ENCODE measurements at regions not wholly inside any gene's neighbourhood (a gene's known extent, or its start where the extent isn't known, plus 50 kb on each side); places are given as distances from the start of the nearest gene placed in this dataset.

DNA sequence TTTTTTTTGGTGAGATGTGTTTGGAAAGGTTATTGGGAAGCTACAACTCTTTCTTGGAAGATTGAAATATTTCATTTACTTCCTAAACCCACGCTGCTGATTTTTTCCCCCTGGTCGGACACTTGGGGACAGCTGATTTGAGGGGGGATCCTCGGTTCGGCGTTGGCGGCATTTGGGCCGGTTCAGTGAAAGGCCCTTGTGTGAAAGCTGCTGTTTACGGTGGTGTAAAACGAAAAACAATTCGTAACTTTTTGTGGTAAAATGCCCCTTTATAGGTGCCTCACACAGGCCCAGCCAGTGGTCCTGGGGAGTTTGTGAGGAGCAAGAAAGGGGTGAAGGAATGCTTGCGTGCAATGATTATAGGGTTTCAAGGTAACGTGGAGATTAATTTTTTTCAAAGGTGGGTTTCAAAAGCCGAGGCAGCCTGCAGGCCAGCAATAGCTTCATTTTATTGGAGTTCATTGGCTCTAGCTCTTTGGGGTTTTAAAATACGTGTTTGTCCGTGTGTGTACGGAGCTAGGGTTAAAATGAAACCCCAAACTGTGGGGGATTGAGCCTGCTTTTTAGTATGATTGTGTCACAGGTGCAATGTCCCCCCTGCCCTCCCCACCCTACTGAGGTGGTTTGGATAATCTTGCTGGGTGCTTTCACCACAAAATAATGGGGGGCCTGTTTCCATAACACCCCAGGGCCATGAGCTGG is 77.2 kb upstream of the PPARA start:
- intact Hi-C loops (cut with DNase I; ENCODE audit: low total_unique reads), result no loop called here
- no peaks in the 10 kb centered on the region for H3K9me3 ChIP-seq
- peaks cover 49 to 59% of the 10 kb centered on the region in 2 donors for H3K4me1 ChIP-seq
- H3K4me3 ChIP-seq, result peak overlapping the region; percentile 78 to 86 (median 82)
- no peak for TF ChIP-seq POLR2A (IDR thresholded peaks at IDR 0.05)
- TF ChIP-seq, protein P1, sequence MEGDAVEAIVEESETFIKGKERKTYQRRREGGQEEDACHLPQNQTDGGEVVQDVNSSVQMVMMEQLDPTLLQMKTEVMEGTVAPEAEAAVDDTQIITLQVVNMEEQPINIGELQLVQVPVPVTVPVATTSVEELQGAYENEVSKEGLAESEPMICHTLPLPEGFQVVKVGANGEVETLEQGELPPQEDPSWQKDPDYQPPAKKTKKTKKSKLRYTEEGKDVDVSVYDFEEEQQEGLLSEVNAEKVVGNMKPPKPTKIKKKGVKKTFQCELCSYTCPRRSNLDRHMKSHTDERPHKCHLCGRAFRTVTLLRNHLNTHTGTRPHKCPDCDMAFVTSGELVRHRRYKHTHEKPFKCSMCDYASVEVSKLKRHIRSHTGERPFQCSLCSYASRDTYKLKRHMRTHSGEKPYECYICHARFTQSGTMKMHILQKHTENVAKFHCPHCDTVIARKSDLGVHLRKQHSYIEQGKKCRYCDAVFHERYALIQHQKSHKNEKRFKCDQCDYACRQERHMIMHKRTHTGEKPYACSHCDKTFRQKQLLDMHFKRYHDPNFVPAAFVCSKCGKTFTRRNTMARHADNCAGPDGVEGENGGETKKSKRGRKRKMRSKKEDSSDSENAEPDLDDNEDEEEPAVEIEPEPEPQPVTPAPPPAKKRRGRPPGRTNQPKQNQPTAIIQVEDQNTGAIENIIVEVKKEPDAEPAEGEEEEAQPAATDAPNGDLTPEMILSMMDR (IDR thresholded peaks at IDR 0.05 in 4 of 5, conservative IDR thresholded peaks at IDR 0.05 in 1 of 5), result no peak
- in situ Hi-C loops (cut with MboI; ENCODE audit: low sequenced_read_pairs in 4 of 4), result no loop called here
- peak overlapping the region; percentile 94 to 98 (median 97) for H3K27ac ChIP-seq
- H3K36me3 ChIP-seq, result no peaks in the 10 kb centered on the region
- ATAC-seq (no peak), DNase-seq (no peak)
- no peaks in the 10 kb centered on the region for H3K27me3 ChIP-seq

DNA sequence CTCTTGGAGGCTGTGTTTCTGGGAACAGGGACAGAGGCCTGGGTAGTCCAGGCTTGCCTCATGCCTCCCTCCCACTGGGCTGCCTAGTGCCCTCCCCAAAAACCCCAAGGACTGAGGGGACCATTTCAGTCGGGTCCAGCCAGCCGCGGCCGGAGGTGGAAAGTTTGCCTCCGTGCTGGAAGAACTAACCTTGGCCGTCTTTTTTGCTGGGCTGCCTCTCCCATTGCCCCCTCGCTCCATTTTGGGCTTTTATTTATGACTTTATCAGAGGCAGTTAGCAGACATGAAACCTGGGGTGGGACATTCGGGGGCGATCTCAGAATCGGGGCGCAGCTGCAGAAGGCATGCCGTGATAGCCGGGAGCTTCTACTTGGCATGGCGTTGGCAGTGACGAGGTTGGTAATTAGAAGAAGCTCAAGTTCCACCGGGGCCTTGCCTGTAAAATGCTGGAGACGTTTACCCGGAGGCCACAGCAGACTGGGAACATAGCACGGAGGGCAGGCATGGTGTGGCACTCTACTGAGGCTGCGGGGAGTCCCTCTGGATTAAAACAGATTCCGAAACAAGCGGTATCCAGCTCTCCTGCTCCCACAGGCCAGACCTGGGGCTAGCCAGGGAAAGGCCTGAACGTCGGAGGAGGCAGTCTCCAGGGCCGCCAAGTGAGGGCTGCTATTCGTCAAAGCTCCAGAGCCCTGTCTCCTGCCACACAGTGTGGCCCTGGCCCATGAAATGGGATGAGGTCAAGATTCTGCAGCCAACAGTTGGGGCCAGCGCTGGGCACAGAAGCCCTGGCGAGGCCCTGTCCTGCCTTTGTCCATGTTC is 76.4 kb upstream of the PPARA start:
- ATAC-seq (peak in 1 of 2 donors; percentile 16), DNase-seq (peak in 1 of 2 donors; percentile 86)

DNA sequence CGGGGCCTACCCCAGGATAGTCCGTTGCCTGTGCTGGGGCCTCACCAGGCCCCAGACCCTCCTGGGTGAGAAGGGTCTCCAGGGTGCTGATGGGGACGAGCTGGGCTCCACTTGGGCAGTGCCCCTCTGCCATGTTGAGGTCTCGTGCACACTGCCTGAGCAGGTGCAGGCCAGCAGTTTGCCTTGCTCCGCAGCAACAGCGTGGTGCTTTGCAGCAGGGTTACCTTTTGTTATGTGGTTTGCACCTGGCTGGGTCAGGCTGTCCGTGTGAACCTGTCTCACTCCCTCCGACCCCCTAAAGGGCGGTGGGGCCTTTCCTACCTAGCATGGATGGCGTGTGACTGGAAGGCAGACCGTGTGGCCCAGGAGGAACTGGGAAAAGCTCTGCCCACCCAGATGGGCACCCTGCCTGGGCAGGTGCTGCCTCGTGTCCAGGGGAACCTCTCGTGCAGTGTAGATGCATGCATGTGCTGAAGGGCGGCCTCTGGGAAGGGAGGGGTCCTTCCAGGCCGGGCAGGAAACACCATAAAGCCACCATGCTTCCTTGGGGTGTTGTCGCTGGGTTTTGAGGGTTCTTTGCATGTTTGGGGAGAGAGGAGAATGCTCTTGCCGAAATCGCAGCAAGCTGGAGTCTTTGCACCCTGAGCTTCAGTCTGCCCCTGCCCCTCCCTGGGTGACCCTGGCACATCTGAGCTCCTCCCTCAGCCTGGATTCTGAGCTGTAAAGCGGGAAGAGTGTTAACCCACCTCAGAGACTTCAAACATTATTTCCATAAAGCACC is 75.4 kb upstream of the PPARA start:
- H3K36me3 ChIP-seq, result no peaks in the 10 kb centered on the region
- H3K4me3 ChIP-seq, result peak overlapping the region; percentile 78 to 86 (median 82)
- TF ChIP-seq, protein P1 (IDR thresholded peaks at IDR 0.05 in 4 of 5, conservative IDR thresholded peaks at IDR 0.05 in 1 of 5), result no peak
- no peak for TF ChIP-seq POLR2A (IDR thresholded peaks at IDR 0.05)
- H3K4me1 ChIP-seq, result peaks cover 59 to 70% of the 10 kb centered on the region in 2 donors
- H3K27me3 ChIP-seq, result no peaks in the 10 kb centered on the region
- peak in 1 of 2 donors; percentile 59 for DNase-seq
- H3K27ac ChIP-seq, result peak overlapping the region; percentile 94 to 98 (median 97)
- in situ Hi-C loops (cut with MboI; ENCODE audit: low sequenced_read_pairs in 4 of 4) (no loop called here), intact Hi-C loops (cut with DNase I; ENCODE audit: low total_unique reads) (no loop called here)
- ATAC-seq, result no peak
- H3K9me3 ChIP-seq, result no peaks in the 10 kb centered on the region

More for the DNA sequence above, 76.4 kb upstream of the PPARA start:
- peak overlapping the region; percentile 78 to 86 (median 82) for H3K4me3 ChIP-seq
- in situ Hi-C loops (cut with MboI; ENCODE audit: low sequenced_read_pairs in 4 of 4) (no loop called here), intact Hi-C loops (cut with DNase I; ENCODE audit: low total_unique reads) (no loop called here)
- TF ChIP-seq, protein P1 (IDR thresholded peaks at IDR 0.05 in 4 of 5, conservative IDR thresholded peaks at IDR 0.05 in 1 of 5), result no peak
- TF ChIP-seq POLR2A (IDR thresholded peaks at IDR 0.05), result peak; percentile 66 to 80
- H3K36me3 ChIP-seq, result no peaks in the 10 kb centered on the region
- H3K27ac ChIP-seq, result peak overlapping the region; percentile 94 to 98 (median 97)
- peaks cover 49 to 60% of the 10 kb centered on the region in 2 donors for H3K4me1 ChIP-seq
- no peaks in the 10 kb centered on the region for H3K27me3 ChIP-seq
- no peaks in the 10 kb centered on the region for H3K9me3 ChIP-seq

DNA sequence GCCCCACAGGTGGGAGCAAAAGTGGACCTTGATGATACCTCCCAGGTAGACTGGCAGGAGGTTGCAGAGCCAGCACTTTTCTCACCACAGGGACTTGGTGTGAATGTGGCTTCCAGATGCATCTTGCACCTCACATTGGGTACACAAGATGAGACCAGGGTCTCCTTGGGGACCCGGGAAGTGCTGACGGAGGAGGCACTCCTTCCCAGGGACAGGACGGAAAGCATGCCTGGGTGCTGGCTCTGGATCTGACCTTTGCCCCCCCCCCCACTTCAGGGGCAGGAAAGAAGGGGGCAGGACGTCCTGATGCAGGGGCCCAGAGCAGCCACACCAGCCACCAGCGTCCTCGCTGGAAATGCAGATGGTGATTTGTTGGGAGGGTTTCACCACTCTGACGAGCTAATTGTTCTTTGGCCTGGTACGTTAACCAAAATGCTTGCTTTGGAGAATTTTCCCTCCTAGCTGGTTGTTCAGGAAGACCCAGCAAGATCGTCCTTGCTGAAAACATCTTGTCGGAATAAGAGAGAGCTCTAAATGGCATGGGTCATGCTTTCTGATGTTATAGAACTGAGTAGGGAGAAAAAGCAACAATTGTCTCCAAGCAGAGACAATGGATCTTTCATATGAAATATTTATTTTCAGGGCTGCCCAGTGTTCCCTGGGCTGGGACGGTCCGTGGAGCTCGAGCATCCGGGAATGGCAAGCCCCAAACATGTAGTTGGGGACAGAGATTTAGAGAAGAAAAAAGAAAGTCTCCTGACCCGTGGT is 74.4 kb upstream of the PPARA start:
- TF ChIP-seq, protein P1 (IDR thresholded peaks at IDR 0.05 in 4 of 5, conservative IDR thresholded peaks at IDR 0.05 in 1 of 5), result no peak
- TF ChIP-seq POLR2A (IDR thresholded peaks at IDR 0.05), result no peak
- Histone ChIP-seq H3K4me3 (peak overlapping the region; percentile 78 to 86 (median 82)), H3K4me1 (peaks cover 59 to 70% of the 10 kb centered on the region in 2 donors), H3K27me3 (no peaks in the 10 kb centered on the region), H3K9me3 (no peaks in the 10 kb centered on the region), H3K36me3 (no peaks in the 10 kb centered on the region), H3K27ac (peak overlapping the region; percentile 94 to 98 (median 97))
- ATAC-seq (no peak), DNase-seq (peak in 1 of 2 donors; percentile 14)
- intact Hi-C loops (cut with DNase I; ENCODE audit: low total_unique reads), result no loop called here
- in situ Hi-C loops (cut with MboI; ENCODE audit: low sequenced_read_pairs in 4 of 4), result no loop called here
